A673 (cell line): ENCODE measurements at regions not wholly inside any gene's neighbourhood (a gene's known extent, or its start where the extent isn't known, plus 50 kb on each side); places are given as distances from the start of the nearest gene placed in this dataset.

ENCODE experiments used
- BruUV-seq: library from RNA; stranded (reverse); fragments of 400-500 nt; replicated peaks from 2 replicates; lab custom pipeline; 2021; lab: Mats Ljungman, UMichigan
- CTCF ChIA-PET: fragments of 300-600 bp; sonication (Branson Sonifier 250); formaldehyde crosslinking; loops from one replicate; lab custom pipeline; 2022; ENCODE audit warnings: antibody characterized with exemption; lab: Charles Lee
- POLR2A ChIA-PET: fragments of 300-600 bp; sonication (Branson Sonifier 250); formaldehyde crosslinking; loops from one replicate; lab custom pipeline; 2022; ENCODE audit warnings: antibody characterized with exemption; ENCODE audit not compliant: low non-redundant PET; lab: Charles Lee
- DNase-seq: peaks from one replicate; pipeline ENCODE4 v3.0.0-alpha.2; 2015; ENCODE audit warnings: low spot score
- H3K27ac ChIP-seq: fragments of 200-600 bp; sonication (generic); 2 replicates; pipeline ENCODE4 v1.5.1; 2016; ENCODE audit warnings: mixed run types, low read depth, mild to moderate bottlenecking, mixed read lengths, antibody characterized with exemption, low read length; ENCODE audit not compliant: poor library complexity, severe bottlenecking
- H3K27me3 ChIP-seq: fragments of 200-600 bp; sonication (generic); replicated peaks from 2 replicates; pipeline ENCODE4 v1.6.1; 2017; ENCODE audit warnings: mixed run types, low read depth, mild to moderate bottlenecking, mixed read lengths, antibody characterized with exemption, low read length; ENCODE audit not compliant: insufficient read depth, poor library complexity
- H3K36me3 ChIP-seq: fragments of 200-600 bp; sonication (generic); 2 replicates; pipeline ENCODE4 v1.6.1; 2016; ENCODE audit warnings: mixed run types, mild to moderate bottlenecking, mixed read lengths, antibody characterized with exemption, low read length; ENCODE audit not compliant: insufficient read depth, poor library complexity, severe bottlenecking
- H3K4me1 ChIP-seq: fragments of 200-600 bp; sonication (generic); 2 replicates; pipeline ENCODE4 v1.6.1; 2017; ENCODE audit warnings: mixed run types, mild to moderate bottlenecking, mixed read lengths, antibody characterized with exemption, low read length; ENCODE audit not compliant: insufficient read depth, poor library complexity, severe bottlenecking
- H3K4me3 ChIP-seq: fragments of 200-600 bp; sonication (generic); 2 replicates; pipeline ENCODE4 v1.5.1; 2016; ENCODE audit warnings: low read depth, mixed run types, mild to moderate bottlenecking, mixed read lengths, low read length; ENCODE audit not compliant: poor library complexity, severe bottlenecking
- H3K9me3 ChIP-seq: fragments of 200-600 bp; sonication (generic); 2 replicates; pipeline ENCODE4 v1.6.1; 2016; ENCODE audit warnings: mixed run types, low read depth, mild to moderate bottlenecking, mixed read lengths, antibody characterized with exemption, low read length; ENCODE audit not compliant: poor library complexity, severe bottlenecking
- CTCF ChIP-seq: fragments of 300-800, 200-600 bp; sonication (generic); conservative IDR thresholded peaks from 2 replicates; pipeline ENCODE4 v1.5.1; 2017; ENCODE audit warnings: low read depth, mild to moderate bottlenecking, antibody characterized with exemption, low read length, moderate library complexity, mixed read lengths
- EZH2 ChIP-seq: fragments of 200-600 bp; sonication (generic); IDR thresholded peaks from 2 replicates; pipeline ENCODE4 v1.6.1; 2017; ENCODE audit warnings: borderline replicate concordance, low read depth, mild to moderate bottlenecking, mixed read lengths, antibody characterized with exemption, low read length; ENCODE audit not compliant: poor library complexity, severe bottlenecking
- intact Hi-C: fragments of 100-400 bp; cut with micrococcal nuclease; formaldehyde crosslinking; loops from one replicate; pipeline ENCODE4 v1.10.0; 2022; ENCODE audit not compliant: unreplicated experiment

GRCh38 chrX:40310016-40310415 lies 212.3 kb upstream of the BCOR start:
- no peaks in the 10 kb centered on the region for H3K27me3 ChIP-seq

GRCh38 chrX:40307871-40308270 lies 210.1 kb upstream of the BCOR start:
- H3K27me3 ChIP-seq: no peaks in the 10 kb centered on the region
- no peak for DNase-seq
- no peaks in the 10 kb centered on the region for H3K4me1 ChIP-seq
- POLR2A ChIA-PET: no interaction called here
- CTCF ChIA-PET: no interaction called here
- H3K9me3 ChIP-seq: no peaks in the 10 kb centered on the region
- no peak overlapping the region for H3K27ac ChIP-seq
- no peaks in the 10 kb centered on the region for H3K36me3 ChIP-seq
- TF ChIP-seq EZH2 (no peak), CTCF (no peak)
- intact Hi-C loops: no loop called here
- H3K4me3 ChIP-seq: no peak overlapping the region
- no TSS peak for BruUV-seq

More at GRCh38 chrX:40310016-40310415, 212.3 kb upstream of the BCOR start:
- no peak overlapping the region for H3K27ac ChIP-seq
- ChIA-PET CTCF (no interaction called here), POLR2A (no interaction called here)
- TF ChIP-seq EZH2: no peak
- no peak for TF ChIP-seq CTCF
- H3K9me3 ChIP-seq: no peaks in the 10 kb centered on the region
- no peak for DNase-seq
- no peaks in the 10 kb centered on the region for H3K36me3 ChIP-seq
- no peaks in the 10 kb centered on the region for H3K4me1 ChIP-seq
- H3K4me3 ChIP-seq: no peak overlapping the region
- intact Hi-C loops: no loop called here
- no TSS peak for BruUV-seq

- Histone ChIP-seq H3K27ac (no peak overlapping the region), H3K4me3 (no peak overlapping the region), H3K4me1 (no peaks in the 10 kb centered on the region), H3K27me3 (no peaks in the 10 kb centered on the region), H3K9me3 (no peaks in the 10 kb centered on the region), H3K36me3 (no peaks in the 10 kb centered on the region)
- intact Hi-C loops: no loop called here
- BruUV-seq: no TSS peak
- no peak for TF ChIP-seq CTCF
- TF ChIP-seq EZH2: no peak
- ChIA-PET POLR2A (no interaction called here), CTCF (no interaction called here)
- no peak for DNase-seq
Observed at GRCh38 chrX:40304115-40304514, 206.4 kb upstream of the BCOR start.
